H1 (cell line): ENCODE measurements at regions not wholly inside any gene's neighbourhood (a gene's known extent, or its start where the extent isn't known, plus 50 kb on each side); places are given as distances from the start of the nearest gene placed in this dataset.

Experiments used
- CHD1 ChIP-seq: IDR thresholded peaks from 2 replicates; pipeline ENCODE4 v1.6.1; 2012; ENCODE audit warnings: low read depth, low read length, improper control_type of control experiment
- EGR1 ChIP-seq: IDR thresholded peaks from 2 replicates; pipeline ENCODE4 v1.6.1; 2011; ENCODE audit warnings: low read depth, low read length, borderline replicate concordance
- JUN ChIP-seq: IDR thresholded peaks from 2 replicates; pipeline ENCODE4 v1.6.1; 2011; ENCODE audit warnings: low read depth, mild to moderate bottlenecking, improper control_type of control experiment, low read length
- JUND ChIP-seq: IDR thresholded peaks from 2 replicates; pipeline ENCODE4 v1.6.1; 2011; ENCODE audit warnings: mild to moderate bottlenecking, improper control_type of control experiment, low read length
- MAFK ChIP-seq: IDR thresholded peaks from 2 replicates; pipeline ENCODE4 v1.6.1; 2012; ENCODE audit warnings: low read depth, mild to moderate bottlenecking, improper control_type of control experiment, low read length
- POLR2A ChIP-seq, 2 experiments: IDR thresholded peaks; 1 replicate in 1 of 2; 2 replicates in 1 of 2; pipeline ENCODE4 v1.6.1; 2011; ENCODE audit warnings: low read depth in 2 of 2, low read length in 2 of 2, mild to moderate bottlenecking in 2 of 2; ENCODE audit errors: control extremely low read depth in 1 of 2
- POLR2AphosphoS5 ChIP-seq: IDR thresholded peaks from 2 replicates; pipeline ENCODE4 v1.6.1; 2011; ENCODE audit warnings: low read depth, low read length
- SUZ12 ChIP-seq: fragments of 200-600 bp; sonication (generic); IDR thresholded peaks from 2 replicates; pipeline ENCODE4 v1.6.1; 2012; ENCODE audit warnings: mild to moderate bottlenecking, inconsistent platforms, low read length, moderate library complexity, mixed read lengths
- YY1 ChIP-seq: IDR thresholded peaks from 2 replicates; pipeline ENCODE4 v1.6.1; 2011; ENCODE audit warnings: low read depth, mild to moderate bottlenecking, low read length
- ZNF274 ChIP-seq: IDR thresholded peaks from 2 replicates; pipeline ENCODE4 v1.7.0; 2012; ENCODE audit warnings: low read length, borderline replicate concordance; ENCODE audit errors: extremely low read depth
- TF ChIP-seq, protein P1 (sequence below), 3 experiments: IDR thresholded peaks; 1 replicate in 2 of 3; 2 replicates in 1 of 3; pipeline versions ENCODE4 v1.5.1 to v1.6.1; 2011; ENCODE audit warnings: low read length in 3 of 3, mild to moderate bottlenecking in 3 of 3, inconsistent platforms in 2 of 3, low read depth in 1 of 3, moderate library complexity in 1 of 3; ENCODE audit not compliant: insufficient read depth in 1 of 3; ENCODE audit errors: control extremely low read depth in 1 of 3
- TF ChIP-seq, protein P2 (sequence below): IDR thresholded peaks from 2 replicates; pipeline ENCODE4 v1.6.1; 2012; ENCODE audit warnings: inconsistent platforms

DNA sequence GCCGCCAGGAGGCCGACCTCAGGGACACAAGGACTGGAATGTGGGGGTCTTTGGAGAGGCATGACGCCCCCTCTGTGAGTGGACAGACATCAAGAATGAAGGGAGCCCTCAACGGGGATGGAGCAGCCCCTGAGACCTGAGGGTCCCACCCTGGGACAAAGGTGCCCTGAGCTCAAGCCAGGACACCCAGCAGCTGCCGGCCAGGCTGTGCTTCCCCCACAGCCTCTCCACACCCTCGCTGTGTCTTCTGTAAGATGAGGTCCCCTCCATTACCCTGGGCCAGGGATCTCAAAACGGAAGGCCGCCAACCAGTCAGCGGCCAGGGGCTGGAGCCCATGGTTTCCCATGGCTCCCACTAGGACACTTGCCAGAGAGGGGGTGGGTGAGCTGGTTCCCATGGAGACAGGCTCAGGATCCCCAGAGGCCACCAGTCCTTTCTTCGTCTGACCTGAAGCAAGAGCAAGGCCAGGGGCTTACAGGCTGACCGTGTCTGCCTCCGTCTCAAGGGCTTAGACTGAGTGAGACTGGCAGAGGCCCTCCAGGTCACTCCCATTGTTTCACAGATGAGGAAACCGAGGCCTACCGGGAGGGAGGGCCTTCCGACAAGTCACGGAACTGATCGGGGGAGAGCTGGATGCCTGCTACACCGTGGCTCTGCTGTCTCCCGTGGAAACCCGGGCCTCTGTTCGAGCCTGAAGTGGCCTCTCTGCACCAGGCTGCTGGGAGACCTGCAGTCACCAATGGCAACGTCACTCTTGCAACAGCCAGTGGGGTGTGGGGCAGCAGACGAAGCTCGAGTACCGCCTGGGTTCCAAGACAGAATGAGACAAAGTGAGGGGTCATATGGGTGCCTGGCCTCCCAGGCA is 91.7 kb upstream of the DIO3 start:
- TF ChIP-seq, protein P1, sequence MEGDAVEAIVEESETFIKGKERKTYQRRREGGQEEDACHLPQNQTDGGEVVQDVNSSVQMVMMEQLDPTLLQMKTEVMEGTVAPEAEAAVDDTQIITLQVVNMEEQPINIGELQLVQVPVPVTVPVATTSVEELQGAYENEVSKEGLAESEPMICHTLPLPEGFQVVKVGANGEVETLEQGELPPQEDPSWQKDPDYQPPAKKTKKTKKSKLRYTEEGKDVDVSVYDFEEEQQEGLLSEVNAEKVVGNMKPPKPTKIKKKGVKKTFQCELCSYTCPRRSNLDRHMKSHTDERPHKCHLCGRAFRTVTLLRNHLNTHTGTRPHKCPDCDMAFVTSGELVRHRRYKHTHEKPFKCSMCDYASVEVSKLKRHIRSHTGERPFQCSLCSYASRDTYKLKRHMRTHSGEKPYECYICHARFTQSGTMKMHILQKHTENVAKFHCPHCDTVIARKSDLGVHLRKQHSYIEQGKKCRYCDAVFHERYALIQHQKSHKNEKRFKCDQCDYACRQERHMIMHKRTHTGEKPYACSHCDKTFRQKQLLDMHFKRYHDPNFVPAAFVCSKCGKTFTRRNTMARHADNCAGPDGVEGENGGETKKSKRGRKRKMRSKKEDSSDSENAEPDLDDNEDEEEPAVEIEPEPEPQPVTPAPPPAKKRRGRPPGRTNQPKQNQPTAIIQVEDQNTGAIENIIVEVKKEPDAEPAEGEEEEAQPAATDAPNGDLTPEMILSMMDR (IDR thresholded peaks at IDR 0.05; ENCODE audit: control extremely low read depth in 1 of 3, insufficient read depth in 1 of 3, low read depth in 1 of 3, low read length in 3 of 3), result no peak
- no peak for TF ChIP-seq JUN
- TF ChIP-seq JUND, result no peak
- no peak for TF ChIP-seq MAFK
- TF ChIP-seq, protein P2, sequence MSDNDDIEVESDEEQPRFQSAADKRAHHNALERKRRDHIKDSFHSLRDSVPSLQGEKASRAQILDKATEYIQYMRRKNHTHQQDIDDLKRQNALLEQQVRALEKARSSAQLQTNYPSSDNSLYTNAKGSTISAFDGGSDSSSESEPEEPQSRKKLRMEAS, result no peak
- TF ChIP-seq SUZ12, result no peak
- no peak for TF ChIP-seq POLR2AphosphoS5
- TF ChIP-seq YY1, result no peak
- no peak for TF ChIP-seq POLR2A (IDR thresholded peaks at IDR 0.05; ENCODE audit: control extremely low read depth in 1 of 2, low read depth in 2 of 2, low read length in 2 of 2)
- TF ChIP-seq CHD1, result no peak
- no peak for TF ChIP-seq EGR1
- no peak for TF ChIP-seq ZNF274
